Endodermal cell (in vitro differentiated cells): ENCODE measurements at regions not wholly inside any gene's neighbourhood (a gene's known extent, or its start where the extent isn't known, plus 50 kb on each side); places are given as distances from the start of the nearest gene placed in this dataset.

Experiments
- DNase-seq: peaks from one replicate; pipeline ENCODE4 v3.0.0-alpha.2; 2017
- H3K27ac ChIP-seq: 2 replicates; pipeline ENCODE4 v1.5.1; 2013; ENCODE audit warnings: mild to moderate bottlenecking, low read depth, low read length, moderate library complexity
- H3K27me3 ChIP-seq: 2 replicates; pipeline ENCODE4 v1.6.1; 2013; ENCODE audit warnings: mild to moderate bottlenecking, low read length, moderate library complexity; ENCODE audit not compliant: insufficient read depth, control insufficient read depth, poor library complexity, severe bottlenecking
- H3K36me3 ChIP-seq: 2 replicates; pipeline ENCODE4 v1.7.0; 2013; ENCODE audit warnings: mild to moderate bottlenecking, low read length, moderate library complexity; ENCODE audit not compliant: control insufficient read depth, insufficient read depth
- H3K4me1 ChIP-seq: one replicate; pipeline ENCODE4 v1.7.0; 2013; ENCODE audit warnings: low read length; ENCODE audit not compliant: control insufficient read depth, insufficient read depth
- H3K4me3 ChIP-seq: 2 replicates; pipeline ENCODE4 v1.5.1; 2013; ENCODE audit warnings: mild to moderate bottlenecking, low read length, moderate library complexity
- H3K9ac ChIP-seq: 2 replicates; pipeline ENCODE4 v1.6.1; 2013; ENCODE audit warnings: mild to moderate bottlenecking, low read length, moderate library complexity; ENCODE audit not compliant: poor library complexity, severe bottlenecking; ENCODE audit errors: extremely low read depth
- H3K9me3 ChIP-seq: 2 replicates; pipeline ENCODE4 v1.6.1; 2013; ENCODE audit warnings: mild to moderate bottlenecking, low read length, moderate library complexity; ENCODE audit not compliant: control insufficient read depth
- H3K27ac Mint-ChIP-seq: 2 replicates; pipeline ENCODE4 v1.8.0; 2020; ENCODE audit warnings: mixed read lengths
- H3K27me3 Mint-ChIP-seq: 2 replicates; pipeline ENCODE4 v1.8.0; 2021; ENCODE audit warnings: mild to moderate bottlenecking, mixed read lengths; ENCODE audit not compliant: insufficient read depth
- H3K36me3 Mint-ChIP-seq: 2 replicates; pipeline ENCODE4 v1.8.0; 2020; ENCODE audit warnings: low read depth, mixed read lengths
- H3K4me1 Mint-ChIP-seq: 2 replicates; pipeline ENCODE4 v1.8.0; 2020; ENCODE audit warnings: mixed read lengths
- H3K4me3 Mint-ChIP-seq: 2 replicates; pipeline ENCODE4 v1.8.0; 2020; ENCODE audit warnings: mild to moderate bottlenecking, moderate library complexity, mixed read lengths
- H3K9me3 Mint-ChIP-seq: 2 replicates; pipeline ENCODE4 v1.8.0; 2020; ENCODE audit warnings: mild to moderate bottlenecking, mixed read lengths
- WGBS, 2 experiments: methylation state at CpG; one replicate each; pipeline versions ENCODE4 v1.1.5 to v1.1.7; 2013; ENCODE audit warnings: missing lambda C conversion rate in 2 of 2, mixed read lengths in 1 of 2; ENCODE audit not compliant: insufficient coverage in 1 of 2, insufficient read length in 1 of 2; 5-methylcytosine and 5-hydroxymethylcytosine counted together
- TF ChIP-seq, protein P1 (sequence below): fragments of 200-600 bp; sonication (generic); conservative IDR thresholded peaks from 2 replicates; pipeline ENCODE4 v1.5.0; 2021; ENCODE audit warnings: antibody characterized with exemption, mild to moderate bottlenecking

DNA sequence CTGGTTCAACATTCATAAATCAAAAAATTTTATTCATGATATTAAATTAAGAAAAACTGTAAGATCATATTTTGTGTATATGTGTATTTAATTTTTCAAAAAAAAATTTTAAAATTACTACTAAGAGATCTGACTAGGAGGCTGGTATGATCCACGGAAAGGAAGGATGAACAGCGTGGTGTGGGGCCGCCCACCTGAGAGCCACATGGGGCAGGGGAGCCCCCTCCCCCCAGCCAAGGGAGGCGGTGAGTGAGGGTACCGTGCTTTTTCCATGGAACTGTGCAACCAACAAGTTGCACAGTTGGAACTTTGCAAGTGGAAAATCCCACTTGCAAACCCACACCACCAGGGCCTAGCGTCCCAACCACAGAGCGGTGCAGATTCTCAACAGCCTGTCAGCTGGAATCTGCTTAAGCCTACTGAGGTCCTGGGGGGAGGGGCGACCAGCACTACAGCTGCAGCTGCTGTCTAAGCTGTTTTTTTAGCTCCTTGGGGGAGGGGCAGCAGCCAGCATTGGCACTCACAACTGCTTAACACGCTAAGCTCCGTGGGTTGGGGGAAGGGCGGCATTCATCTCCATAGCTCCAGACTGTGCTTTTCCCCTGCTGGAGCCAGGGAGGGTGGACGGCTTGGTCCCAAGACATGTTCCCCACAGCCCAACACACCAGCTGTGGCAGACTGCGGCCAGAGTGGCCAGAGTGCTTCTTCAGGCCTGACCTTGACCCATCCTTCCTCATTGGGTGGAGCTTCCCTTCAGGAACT lies 94.2 kb upstream of the IGFBP3 start:
- H3K27ac ChIP-seq, result no peak overlapping the region
- H3K27me3 ChIP-seq, result no peaks in the 10 kb centered on the region
- TF ChIP-seq, protein P1, sequence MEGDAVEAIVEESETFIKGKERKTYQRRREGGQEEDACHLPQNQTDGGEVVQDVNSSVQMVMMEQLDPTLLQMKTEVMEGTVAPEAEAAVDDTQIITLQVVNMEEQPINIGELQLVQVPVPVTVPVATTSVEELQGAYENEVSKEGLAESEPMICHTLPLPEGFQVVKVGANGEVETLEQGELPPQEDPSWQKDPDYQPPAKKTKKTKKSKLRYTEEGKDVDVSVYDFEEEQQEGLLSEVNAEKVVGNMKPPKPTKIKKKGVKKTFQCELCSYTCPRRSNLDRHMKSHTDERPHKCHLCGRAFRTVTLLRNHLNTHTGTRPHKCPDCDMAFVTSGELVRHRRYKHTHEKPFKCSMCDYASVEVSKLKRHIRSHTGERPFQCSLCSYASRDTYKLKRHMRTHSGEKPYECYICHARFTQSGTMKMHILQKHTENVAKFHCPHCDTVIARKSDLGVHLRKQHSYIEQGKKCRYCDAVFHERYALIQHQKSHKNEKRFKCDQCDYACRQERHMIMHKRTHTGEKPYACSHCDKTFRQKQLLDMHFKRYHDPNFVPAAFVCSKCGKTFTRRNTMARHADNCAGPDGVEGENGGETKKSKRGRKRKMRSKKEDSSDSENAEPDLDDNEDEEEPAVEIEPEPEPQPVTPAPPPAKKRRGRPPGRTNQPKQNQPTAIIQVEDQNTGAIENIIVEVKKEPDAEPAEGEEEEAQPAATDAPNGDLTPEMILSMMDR, result peak; percentile 46
- DNase-seq, result peak; percentile 92
- Mint-ChIP-seq H3K27ac (peak overlapping the region; percentile 48), H3K4me1 (peaks cover 31% of the 10 kb centered on the region), H3K4me3 (peak overlapping the region; percentile 32), H3K9me3 (peaks cover 12% of the 10 kb centered on the region), H3K27me3 (no peaks in the 10 kb centered on the region), H3K36me3 (no peaks in the 10 kb centered on the region)
- H3K4me1 ChIP-seq, result peaks cover 16% of the 10 kb centered on the region
- H3K9me3 ChIP-seq, result no peaks in the 10 kb centered on the region
- H3K4me3 ChIP-seq, result no peak overlapping the region
- no peaks in the 10 kb centered on the region for H3K36me3 ChIP-seq
- WGBS, 2 experiments, result 17 to 42% methylated on average over 2 to 13 of the region's 13 CpGs
- no peak overlapping the region for H3K9ac ChIP-seq

GRCh38 chr7:46011501-46011900 lies 90.4 kb upstream of the IGFBP3 start:
- 17% methylated on average over 1 of the region's 1 CpG; no CpG with 5 or more reads in 1 of the 2 experiments for WGBS, 2 experiments
- Histone ChIP-seq H3K9ac (no peak overlapping the region), H3K36me3 (no peaks in the 10 kb centered on the region), H3K4me3 (peak overlapping the region; percentile 27), H3K4me1 (peaks cover 16% of the 10 kb centered on the region), H3K27ac (no peak overlapping the region), H3K9me3 (no peaks in the 10 kb centered on the region), H3K27me3 (no peaks in the 10 kb centered on the region)
- peak overlapping the region; percentile 52 for H3K27ac Mint-ChIP-seq
- no peaks in the 10 kb centered on the region for H3K36me3 Mint-ChIP-seq
- H3K27me3 Mint-ChIP-seq, result no peaks in the 10 kb centered on the region
- DNase-seq, result no peak
- H3K9me3 Mint-ChIP-seq, result no peaks in the 10 kb centered on the region
- TF ChIP-seq, protein P1, result no peak
- peak overlapping the region; percentile 14 for H3K4me3 Mint-ChIP-seq
- H3K4me1 Mint-ChIP-seq, result peaks cover 29% of the 10 kb centered on the region

DNA sequence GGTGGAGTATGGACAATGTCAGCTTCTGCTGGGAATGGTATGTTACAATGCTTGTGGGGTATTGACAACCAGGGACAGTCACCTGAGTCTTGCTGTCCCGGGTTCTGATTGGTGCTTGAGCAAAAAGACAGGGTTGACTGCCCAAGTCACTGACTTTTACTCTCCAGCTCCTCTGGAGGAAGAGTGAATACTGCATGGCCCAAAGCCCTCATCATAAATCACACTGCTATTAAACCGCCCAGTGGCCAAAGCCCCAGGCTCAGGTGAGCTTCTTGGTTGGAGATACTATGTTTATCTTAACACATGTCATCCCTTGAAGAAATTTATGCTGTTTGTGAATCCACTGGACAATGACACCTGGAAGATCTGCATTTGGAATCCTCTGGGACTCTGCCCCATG lies 90.0 kb upstream of the IGFBP3 start:
- Histone ChIP-seq H3K4me3 (peak overlapping the region; percentile 27), H3K9me3 (no peaks in the 10 kb centered on the region), H3K36me3 (no peaks in the 10 kb centered on the region), H3K9ac (no peak overlapping the region), H3K27me3 (no peaks in the 10 kb centered on the region), H3K27ac (no peak overlapping the region), H3K4me1 (peaks cover 16% of the 10 kb centered on the region)
- H3K36me3 Mint-ChIP-seq, result no peaks in the 10 kb centered on the region
- H3K4me1 Mint-ChIP-seq, result peaks cover 26% of the 10 kb centered on the region
- TF ChIP-seq, protein P1, result peak; percentile 45
- no peak overlapping the region for H3K4me3 Mint-ChIP-seq
- no peak overlapping the region for H3K27ac Mint-ChIP-seq
- no peak for DNase-seq
- H3K9me3 Mint-ChIP-seq, result peaks cover 2% of the 10 kb centered on the region
- H3K27me3 Mint-ChIP-seq, result no peaks in the 10 kb centered on the region
- WGBS, 2 experiments, result 83% methylated on average over 2 of the region's 2 CpGs; no CpG with 5 or more reads in 1 of the 2 experiments
